ENCODE measurements at regions not wholly inside any gene's neighbourhood (a gene's known extent, or its start where the extent isn't known, plus 50 kb on each side); places are given as distances from the start of the nearest gene placed in this dataset.

DNA sequence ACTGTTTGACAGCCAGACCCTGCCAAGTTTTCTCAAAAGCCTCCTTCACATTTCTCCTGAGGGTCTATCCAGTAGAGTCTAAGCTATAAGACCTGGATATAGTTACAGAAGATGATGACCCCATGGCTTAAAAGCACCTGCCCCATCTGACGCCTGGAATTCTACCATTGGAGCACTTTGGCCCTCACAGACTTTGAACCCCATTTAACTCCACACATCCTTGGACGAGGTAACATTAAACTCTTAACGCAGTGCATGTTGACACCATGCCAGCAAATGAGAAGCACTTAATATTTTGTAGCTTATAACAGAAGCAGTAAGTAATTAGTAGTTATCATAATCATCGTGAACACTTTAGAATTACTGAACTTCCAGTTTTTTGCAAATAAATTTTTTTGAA lies 61.9 kb upstream of the SMNDC1 start:
- TF ChIP-seq, protein P1, sequence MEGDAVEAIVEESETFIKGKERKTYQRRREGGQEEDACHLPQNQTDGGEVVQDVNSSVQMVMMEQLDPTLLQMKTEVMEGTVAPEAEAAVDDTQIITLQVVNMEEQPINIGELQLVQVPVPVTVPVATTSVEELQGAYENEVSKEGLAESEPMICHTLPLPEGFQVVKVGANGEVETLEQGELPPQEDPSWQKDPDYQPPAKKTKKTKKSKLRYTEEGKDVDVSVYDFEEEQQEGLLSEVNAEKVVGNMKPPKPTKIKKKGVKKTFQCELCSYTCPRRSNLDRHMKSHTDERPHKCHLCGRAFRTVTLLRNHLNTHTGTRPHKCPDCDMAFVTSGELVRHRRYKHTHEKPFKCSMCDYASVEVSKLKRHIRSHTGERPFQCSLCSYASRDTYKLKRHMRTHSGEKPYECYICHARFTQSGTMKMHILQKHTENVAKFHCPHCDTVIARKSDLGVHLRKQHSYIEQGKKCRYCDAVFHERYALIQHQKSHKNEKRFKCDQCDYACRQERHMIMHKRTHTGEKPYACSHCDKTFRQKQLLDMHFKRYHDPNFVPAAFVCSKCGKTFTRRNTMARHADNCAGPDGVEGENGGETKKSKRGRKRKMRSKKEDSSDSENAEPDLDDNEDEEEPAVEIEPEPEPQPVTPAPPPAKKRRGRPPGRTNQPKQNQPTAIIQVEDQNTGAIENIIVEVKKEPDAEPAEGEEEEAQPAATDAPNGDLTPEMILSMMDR (IDR thresholded peaks at IDR 0.05; ENCODE audit: insufficient read depth, low read length, poor library complexity, severe bottlenecking) = no peak
- TF ChIP-seq EZH2phosphoT487 (conservative IDR thresholded peaks at IDR 0.05; ENCODE audit: low read length) = no peak
